LoVo (cell line): ENCODE measurements at regions not wholly inside any gene's neighbourhood (a gene's known extent, or its start where the extent isn't known, plus 50 kb on each side); places are given as distances from the start of the nearest gene placed in this dataset.

Source experiments
- DNase-seq: peaks from one replicate; pipeline ENCODE4 v3.0.0-alpha.2; 2016; ENCODE audit warnings: low spot score

DNA sequence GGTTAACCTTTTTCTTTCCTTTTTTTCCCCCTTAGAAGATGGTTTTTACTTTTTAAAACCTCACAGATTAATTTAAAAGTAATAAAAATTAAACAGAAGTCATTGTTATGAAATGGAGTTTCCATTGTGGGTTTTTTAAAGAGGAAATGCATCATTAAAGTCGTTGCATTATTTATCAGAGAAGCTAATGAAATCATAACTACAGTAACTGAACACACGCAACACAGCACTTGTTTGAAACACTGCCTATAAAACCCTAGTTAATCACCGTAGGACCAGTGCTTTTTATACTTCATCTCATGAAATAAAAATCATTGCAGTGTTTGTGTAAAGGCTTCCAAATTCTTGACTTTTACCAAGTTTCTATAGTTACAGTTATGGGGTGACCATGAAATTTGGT lies 82.4 kb upstream of the NTRK2 start:
- DNase-seq, result no peak

- DNase-seq, result no peak
These were observed 80.0 kb upstream of the NTRK2 start for GRCh38 chr9:84589542-84589941.

GRCh38 chr9:84590706-84591105 lies 78.8 kb upstream of the NTRK2 start:
- DNase-seq, result no peak

GRCh38 chr9:84592918-84593317 lies 76.6 kb upstream of the NTRK2 start:
- DNase-seq, result no peak

GRCh38 chr9:84593352-84593751 lies 76.2 kb upstream of the NTRK2 start:
- no peak for DNase-seq

GRCh38 chr9:84597131-84597530 lies 72.4 kb upstream of the NTRK2 start:
- no peak for DNase-seq

DNA sequence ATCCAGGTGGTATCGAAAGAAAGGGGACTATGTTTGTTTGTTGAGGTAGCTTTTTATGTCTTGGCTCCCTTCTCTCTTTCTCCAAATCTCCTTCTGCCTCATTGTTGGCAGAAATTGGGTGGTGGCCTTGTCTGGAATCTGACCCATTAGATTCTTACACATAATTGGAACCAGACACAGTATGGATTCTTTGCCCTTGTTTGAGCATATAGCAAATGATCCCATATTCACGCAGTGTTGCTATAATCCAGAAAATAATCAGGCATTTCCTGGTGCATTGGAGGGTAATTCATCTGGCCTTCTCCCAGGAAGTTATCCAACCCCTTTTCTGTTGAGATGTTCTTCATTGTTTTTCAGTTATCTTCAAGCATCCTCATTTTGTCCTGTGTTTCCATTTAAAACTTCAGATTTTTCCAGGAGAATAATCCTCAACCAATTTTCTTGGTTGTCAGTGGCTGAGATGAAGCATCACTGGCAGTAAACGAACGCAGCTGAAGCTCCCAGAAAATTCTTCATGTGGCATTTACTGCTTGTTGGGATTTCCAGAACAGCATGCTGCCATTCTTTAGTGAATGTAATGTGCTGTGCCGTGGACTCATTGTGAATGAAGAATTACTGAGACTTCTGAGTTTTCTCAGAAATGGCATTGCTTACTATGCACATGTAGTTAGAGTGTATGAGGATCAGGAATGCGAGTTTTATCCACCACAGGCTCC lies 70.5 kb upstream of the NTRK2 start:
- no peak for DNase-seq

GRCh38 chr9:84600739-84601138 lies 68.8 kb upstream of the NTRK2 start:
- DNase-seq, result no peak

DNA sequence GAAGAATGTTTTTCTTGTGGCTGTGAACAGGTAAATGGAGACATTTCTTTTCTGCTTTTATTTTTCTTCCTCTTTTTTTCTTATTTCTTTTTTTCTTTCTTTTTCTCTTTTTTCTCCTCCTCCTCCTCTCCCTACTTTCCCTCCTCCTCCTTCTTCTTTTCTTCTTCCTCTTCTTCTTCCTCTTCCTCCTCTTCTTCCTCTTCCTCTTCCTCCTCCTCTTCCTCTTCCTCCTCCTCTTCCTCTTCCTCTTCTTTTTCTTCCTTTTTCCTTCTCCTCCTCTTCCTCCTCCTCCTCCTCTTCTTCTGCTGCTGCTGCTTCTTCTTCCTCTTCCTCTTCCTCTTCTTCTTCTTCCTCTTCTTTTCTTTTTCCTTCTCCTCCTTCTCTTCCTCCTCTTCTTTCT lies 65.3 kb upstream of the NTRK2 start:
- no peak for DNase-seq

DNA sequence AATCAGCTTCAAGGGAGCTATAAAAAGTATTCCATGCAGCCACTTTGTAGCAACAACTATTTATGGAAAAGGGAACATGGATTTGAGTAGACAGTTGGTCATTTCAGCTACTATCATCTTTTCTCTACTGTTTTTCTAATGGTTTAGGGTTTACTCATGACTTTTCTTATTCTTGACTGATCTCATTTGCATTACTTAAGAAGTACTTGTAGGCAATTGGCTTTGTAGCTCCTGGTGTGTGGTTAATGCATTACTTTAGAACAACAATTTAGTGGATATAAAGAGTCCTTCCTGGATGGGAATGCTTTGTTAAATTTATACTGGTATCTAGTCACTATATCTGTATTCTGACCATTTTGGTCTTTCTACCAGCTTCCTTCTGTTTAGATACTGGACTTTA lies 59.8 kb upstream of the NTRK2 start:
- no peak for DNase-seq

DNA sequence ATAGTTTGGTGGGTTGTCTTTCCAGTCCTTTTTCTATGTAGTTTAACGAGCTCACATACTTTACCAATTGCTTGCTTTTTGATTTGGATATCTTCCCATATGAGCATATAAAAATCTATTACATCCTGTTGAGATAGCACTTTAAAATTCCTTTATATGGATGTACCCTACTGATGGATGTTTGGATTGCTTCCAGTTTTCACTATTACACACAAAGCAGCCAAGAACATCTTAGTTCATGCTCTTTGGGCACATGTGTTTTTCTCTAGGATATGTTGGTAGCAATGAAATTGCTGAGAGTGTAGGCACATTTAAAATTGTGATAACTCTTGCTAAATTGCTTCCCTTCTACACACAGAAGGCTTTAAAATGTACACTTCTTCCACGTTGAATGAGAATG lies 56.1 kb upstream of the NTRK2 start:
- no peak for DNase-seq

DNA sequence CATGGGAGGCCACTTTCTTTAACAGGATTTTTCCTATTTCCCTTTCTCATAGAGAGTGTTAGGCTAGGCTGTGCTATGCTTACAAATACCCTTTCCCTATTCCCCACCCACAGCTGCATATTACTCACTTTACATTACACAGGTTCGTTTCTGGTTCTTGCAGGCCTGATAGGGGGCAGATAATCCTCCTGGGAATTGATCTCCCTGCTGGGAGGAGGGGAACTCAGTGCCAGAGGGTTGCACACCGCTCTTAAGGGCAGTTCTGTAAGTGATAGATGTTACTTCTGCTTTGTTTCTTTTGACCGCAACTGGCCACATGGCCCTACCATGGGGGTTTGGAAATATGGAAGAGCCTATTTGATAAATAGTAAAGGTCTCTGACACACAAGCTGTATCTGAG lies 54.0 kb upstream of the NTRK2 start:
- no peak for DNase-seq

DNA sequence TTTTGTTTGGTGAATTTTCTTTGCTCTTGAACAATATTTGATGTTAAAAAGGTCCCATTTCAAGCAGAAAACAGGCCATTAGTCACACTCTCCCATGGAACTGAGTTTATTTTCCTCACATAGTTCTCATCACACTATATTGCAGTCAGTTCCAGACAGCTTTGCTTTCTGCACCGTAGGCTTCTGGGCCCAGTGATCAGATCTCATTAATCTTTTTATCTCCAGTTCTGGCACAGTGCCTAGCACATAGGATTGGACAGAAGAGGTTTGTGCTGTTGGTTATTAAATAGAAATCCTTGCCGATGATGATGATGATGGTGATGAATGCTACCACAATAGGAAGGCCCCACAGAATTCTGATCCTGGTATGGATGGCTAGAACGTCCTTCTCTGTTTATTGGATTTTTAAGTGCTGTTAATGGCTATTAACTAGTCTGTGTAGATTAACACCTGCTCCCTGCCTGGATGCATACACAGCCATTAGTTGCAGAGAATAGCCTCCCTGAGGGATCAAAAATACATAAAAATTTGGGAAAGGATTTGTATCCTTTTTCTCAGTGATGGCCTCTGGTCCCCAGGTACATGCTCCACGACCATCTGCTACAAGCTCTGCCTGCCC lies 52.0 kb upstream of the NTRK2 start:
- DNase-seq, result no peak
